Activated T-cell treated with anti-CD3 and anti-CD28 coated beads, Interleukin-2, amount 50 U/mL, for 72 hours (primary cell): ENCODE measurements at regions not wholly inside any gene's neighbourhood (a gene's known extent, or its start where the extent isn't known, plus 50 kb on each side); places are given as distances from the start of the nearest gene placed in this dataset.
"Not testable (repeated sequence)": the region's sequence is repeated elsewhere in the genome, so short reads cannot be mapped to it uniquely, and the experiment has no call there.

Source experiments
- ATAC-seq, 2 donors: fragments of 150-1000 bp; cut with Tn5 transposase; replicated peaks in 1 of 2; 2 replicates each; pipeline ENCODE4 v1.10.0; 2021; ENCODE audit warnings: moderate library complexity in 2 of 2, mild to moderate bottlenecking in 1 of 2
- DNase-seq, 2 donors: peaks; one replicate each; pipeline ENCODE4 v3.0.0; 2021 to 2022; ENCODE audit warnings: mixed read lengths in 1 of 2
- H3K27ac Mint-ChIP-seq: one replicate; pipeline ENCODE4 v1.8.0; 2022; ENCODE audit warnings: mild to moderate bottlenecking, moderate library complexity, mixed read lengths
- H3K27me3 Mint-ChIP-seq: one replicate; pipeline ENCODE4 v1.8.0; 2022; ENCODE audit warnings: low read depth, mixed read lengths
- H3K36me3 Mint-ChIP-seq, 2 donors: one replicate each; pipeline ENCODE4 v1.8.0; 2022; ENCODE audit warnings: mixed read lengths in 2 of 2, mild to moderate bottlenecking in 1 of 2; ENCODE audit not compliant: insufficient read depth in 2 of 2
- H3K4me1 Mint-ChIP-seq: one replicate; pipeline ENCODE4 v1.8.0; 2022; ENCODE audit warnings: low read depth, mixed read lengths
- H3K4me3 Mint-ChIP-seq, 2 donors: one replicate each; pipeline ENCODE4 v1.8.0; 2022; ENCODE audit warnings: mild to moderate bottlenecking in 2 of 2, mixed read lengths in 2 of 2, moderate library complexity in 2 of 2
- H3K9me3 Mint-ChIP-seq, 2 donors: one replicate each; pipeline ENCODE4 v1.8.0; 2022; ENCODE audit warnings: mixed read lengths in 2 of 2

- H3K27me3 Mint-ChIP-seq, result no peaks in the 10 kb centered on the region
- no peak overlapping the region for H3K27ac Mint-ChIP-seq
- peaks cover 1 to 9% of the 10 kb centered on the region in 2 donors for H3K9me3 Mint-ChIP-seq
- no peak for DNase-seq
- no peak for ATAC-seq
- peaks cover 0 to 1% of the 10 kb centered on the region in 2 donors for H3K36me3 Mint-ChIP-seq
- no peak overlapping the region for H3K4me3 Mint-ChIP-seq
- no peaks in the 10 kb centered on the region for H3K4me1 Mint-ChIP-seq
Observed at GRCh38 chr17:71500761-71501555, 619.9 kb upstream of the SOX9 start.

GRCh38 chr17:71501711-71502110 lies 619.1 kb upstream of the SOX9 start:
- DNase-seq, result no peak
- Mint-ChIP-seq H3K27ac (no peak overlapping the region), H3K4me3 (no peak overlapping the region), H3K9me3 (peaks cover 1 to 9% of the 10 kb centered on the region in 2 donors), H3K27me3 (no peaks in the 10 kb centered on the region), H3K36me3 (peaks cover 0 to 1% of the 10 kb centered on the region in 2 donors), H3K4me1 (no peaks in the 10 kb centered on the region)
- no peak for ATAC-seq

GRCh38 chr17:71502443-71502842 lies 618.4 kb upstream of the SOX9 start:
- Mint-ChIP-seq H3K4me3 (no peak overlapping the region), H3K27me3 (no peaks in the 10 kb centered on the region), H3K4me1 (no peaks in the 10 kb centered on the region), H3K9me3 (peaks cover 1 to 9% of the 10 kb centered on the region in 2 donors), H3K36me3 (peaks cover 0 to 1% of the 10 kb centered on the region in 2 donors), H3K27ac (no peak overlapping the region)
- ATAC-seq (no peak), DNase-seq (no peak)

GRCh38 chr17:71503710-71504465 lies 616.9 kb upstream of the SOX9 start:
- ATAC-seq (no peak), DNase-seq (no peak)
- Mint-ChIP-seq H3K27me3 (no peaks in the 10 kb centered on the region), H3K4me3 (no peak overlapping the region), H3K4me1 (no peaks in the 10 kb centered on the region), H3K9me3 (peaks cover 1 to 14% of the 10 kb centered on the region in 2 donors), H3K36me3 (peaks cover 0 to 1% of the 10 kb centered on the region in 2 donors), H3K27ac (no peak overlapping the region)

GRCh38 chr17:71505200-71505599 lies 615.6 kb upstream of the SOX9 start:
- Mint-ChIP-seq H3K27ac (no peak overlapping the region), H3K4me1 (no peaks in the 10 kb centered on the region), H3K36me3 (peaks cover 0 to 1% of the 10 kb centered on the region in 2 donors), H3K4me3 (no peak overlapping the region), H3K27me3 (no peaks in the 10 kb centered on the region), H3K9me3 (peaks cover 1 to 14% of the 10 kb centered on the region in 2 donors)
- DNase-seq (no peak), ATAC-seq (no peak)

- Mint-ChIP-seq H3K27ac (no peak overlapping the region), H3K36me3 (peaks cover 0 to 1% of the 10 kb centered on the region in 2 donors), H3K27me3 (no peaks in the 10 kb centered on the region), H3K4me1 (no peaks in the 10 kb centered on the region), H3K9me3 (peaks cover 1 to 14% of the 10 kb centered on the region in 2 donors), H3K4me3 (no peak overlapping the region)
- no peak for ATAC-seq
- no peak for DNase-seq
Observed at GRCh38 chr17:71505981-71506380, 614.8 kb upstream of the SOX9 start.

- H3K27me3 Mint-ChIP-seq, result no peaks in the 10 kb centered on the region
Observed at GRCh38 chr17:71511266-71511995, 609.4 kb upstream of the SOX9 start.

GRCh38 chr17:71513725-71514124 lies 607.1 kb upstream of the SOX9 start:
- not testable (repeated sequence) for DNase-seq, ATAC-seq, H3K27ac Mint-ChIP-seq, H3K4me3 Mint-ChIP-seq, H3K9me3 Mint-ChIP-seq, H3K27me3 Mint-ChIP-seq, H3K4me1 Mint-ChIP-seq, H3K36me3 Mint-ChIP-seq

More at GRCh38 chr17:71511266-71511995, 609.4 kb upstream of the SOX9 start:
- Mint-ChIP-seq H3K27ac (no peak overlapping the region), H3K4me1 (no peaks in the 10 kb centered on the region), H3K36me3 (no peaks in the 10 kb centered on the region), H3K9me3 (peaks cover 0 to 10% of the 10 kb centered on the region in 2 donors), H3K4me3 (no peak overlapping the region)
- ATAC-seq, result no peak
- DNase-seq, result no peak

- no peak overlapping the region for H3K4me3 Mint-ChIP-seq
- DNase-seq (no peak), ATAC-seq (no peak)
- H3K27me3 Mint-ChIP-seq, result no peaks in the 10 kb centered on the region
- peaks cover 0 to 10% of the 10 kb centered on the region in 2 donors for H3K9me3 Mint-ChIP-seq
- no peaks in the 10 kb centered on the region for H3K4me1 Mint-ChIP-seq
- H3K27ac Mint-ChIP-seq, result no peak overlapping the region
- H3K36me3 Mint-ChIP-seq, result no peaks in the 10 kb centered on the region
Observed at GRCh38 chr17:71516149-71516548, 604.7 kb upstream of the SOX9 start.

GRCh38 chr17:71519285-71519684 lies 601.5 kb upstream of the SOX9 start:
- Mint-ChIP-seq H3K27me3 (no peaks in the 10 kb centered on the region), H3K36me3 (no peaks in the 10 kb centered on the region), H3K9me3 (peaks cover 9 to 18% of the 10 kb centered on the region in 2 donors), H3K4me3 (no peak overlapping the region), H3K27ac (no peak overlapping the region), H3K4me1 (no peaks in the 10 kb centered on the region)
- DNase-seq (no peak), ATAC-seq (no peak)

- no peak overlapping the region for H3K4me3 Mint-ChIP-seq
- no peaks in the 10 kb centered on the region for H3K27me3 Mint-ChIP-seq
- DNase-seq, result no peak
- ATAC-seq, result no peak
- H3K27ac Mint-ChIP-seq, result no peak overlapping the region
- H3K36me3 Mint-ChIP-seq, result no peaks in the 10 kb centered on the region
- H3K4me1 Mint-ChIP-seq, result no peaks in the 10 kb centered on the region
- peaks cover 11 to 14% of the 10 kb centered on the region in 2 donors for H3K9me3 Mint-ChIP-seq
Observed at GRCh38 chr17:71521724-71522123, 599.1 kb upstream of the SOX9 start.

GRCh38 chr17:71522383-71522782 lies 598.4 kb upstream of the SOX9 start:
- no peak overlapping the region for H3K4me3 Mint-ChIP-seq
- ATAC-seq, result no peak
- no peaks in the 10 kb centered on the region for H3K36me3 Mint-ChIP-seq
- H3K9me3 Mint-ChIP-seq, result peaks cover 11 to 14% of the 10 kb centered on the region in 2 donors
- H3K4me1 Mint-ChIP-seq, result no peaks in the 10 kb centered on the region
- H3K27ac Mint-ChIP-seq, result no peak overlapping the region
- no peak for DNase-seq
- H3K27me3 Mint-ChIP-seq, result no peaks in the 10 kb centered on the region

- no peaks in the 10 kb centered on the region for H3K27me3 Mint-ChIP-seq
Observed at GRCh38 chr17:71527311-71527710, 593.5 kb upstream of the SOX9 start.

More at GRCh38 chr17:71527311-71527710, 593.5 kb upstream of the SOX9 start:
- Mint-ChIP-seq H3K27ac (no peak overlapping the region), H3K4me1 (no peaks in the 10 kb centered on the region), H3K9me3 (peaks cover 4 to 8% of the 10 kb centered on the region in 2 donors), H3K4me3 (no peak overlapping the region), H3K36me3 (no peaks in the 10 kb centered on the region)
- DNase-seq, result no peak
- ATAC-seq, result no peak
